ENCODE measurements at regions not wholly inside any gene's neighbourhood (a gene's known extent, or its start where the extent isn't known, plus 50 kb on each side); places are given as distances from the start of the nearest gene placed in this dataset.

DNA sequence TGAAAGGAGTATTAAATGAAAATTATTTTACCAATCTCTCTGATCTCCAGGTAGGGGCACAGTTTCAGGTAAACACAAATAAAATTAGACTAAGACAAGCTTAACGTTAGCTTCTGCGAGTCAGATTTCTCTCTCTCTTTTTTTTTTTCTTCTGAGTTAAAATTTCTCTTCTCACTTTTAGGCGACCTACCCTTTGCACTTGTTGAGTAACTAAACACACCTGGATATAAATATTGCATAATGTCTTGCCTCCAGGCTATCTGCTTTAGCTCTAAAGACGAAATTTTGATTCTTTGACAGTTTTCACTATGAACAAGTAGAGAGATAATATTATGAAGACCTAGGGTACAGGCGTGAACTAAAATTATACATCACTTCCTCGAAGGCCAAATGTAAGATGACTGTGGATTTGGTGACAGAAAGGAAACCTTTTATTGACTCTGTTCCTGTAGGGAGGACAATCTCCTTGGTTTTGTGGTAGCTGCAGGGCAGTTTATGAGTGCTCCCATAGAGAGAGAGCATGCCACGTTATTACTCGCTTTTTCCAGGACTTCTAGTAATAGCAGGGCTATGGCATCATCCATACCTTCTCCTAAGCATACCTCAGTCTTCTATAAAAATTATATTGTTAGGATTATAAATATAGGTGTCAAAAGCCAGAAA lies 303.8 kb upstream of the NEGR1 start:
- TF ChIP-seq BHLHE40 (IDR thresholded peaks at IDR 0.05; ENCODE audit: borderline replicate concordance in 1 of 2, low read depth in 2 of 2, low read length in 1 of 2) (no peak), SUZ12 (IDR thresholded peaks at IDR 0.05; ENCODE audit: unreplicated experiment) (no peak), POLR2A (IDR thresholded peaks at IDR 0.05; ENCODE audit: low read depth, low read length) (no peak), RAD21 (IDR thresholded peaks at IDR 0.05; ENCODE audit: insufficient read depth, low read depth, low read length) (no peak), POLR2AphosphoS2 (IDR thresholded peaks at IDR 0.05; ENCODE audit: low read depth, low read length) (no peak), EP300 (IDR thresholded peaks at IDR 0.05; ENCODE audit: borderline replicate concordance in 1 of 2, control insufficient read depth in 1 of 2, low read depth in 2 of 2, low read length in 2 of 2) (no peak), MEF2A (IDR thresholded peaks at IDR 0.05; ENCODE audit: insufficient read depth, low read depth, low read length) (no peak), CEBPB (IDR thresholded peaks at IDR 0.05; ENCODE audit: borderline replicate concordance in 1 of 2, low read depth in 2 of 2, low read length in 2 of 2) (no peak)
- TF ChIP-seq, protein P1, sequence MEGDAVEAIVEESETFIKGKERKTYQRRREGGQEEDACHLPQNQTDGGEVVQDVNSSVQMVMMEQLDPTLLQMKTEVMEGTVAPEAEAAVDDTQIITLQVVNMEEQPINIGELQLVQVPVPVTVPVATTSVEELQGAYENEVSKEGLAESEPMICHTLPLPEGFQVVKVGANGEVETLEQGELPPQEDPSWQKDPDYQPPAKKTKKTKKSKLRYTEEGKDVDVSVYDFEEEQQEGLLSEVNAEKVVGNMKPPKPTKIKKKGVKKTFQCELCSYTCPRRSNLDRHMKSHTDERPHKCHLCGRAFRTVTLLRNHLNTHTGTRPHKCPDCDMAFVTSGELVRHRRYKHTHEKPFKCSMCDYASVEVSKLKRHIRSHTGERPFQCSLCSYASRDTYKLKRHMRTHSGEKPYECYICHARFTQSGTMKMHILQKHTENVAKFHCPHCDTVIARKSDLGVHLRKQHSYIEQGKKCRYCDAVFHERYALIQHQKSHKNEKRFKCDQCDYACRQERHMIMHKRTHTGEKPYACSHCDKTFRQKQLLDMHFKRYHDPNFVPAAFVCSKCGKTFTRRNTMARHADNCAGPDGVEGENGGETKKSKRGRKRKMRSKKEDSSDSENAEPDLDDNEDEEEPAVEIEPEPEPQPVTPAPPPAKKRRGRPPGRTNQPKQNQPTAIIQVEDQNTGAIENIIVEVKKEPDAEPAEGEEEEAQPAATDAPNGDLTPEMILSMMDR (IDR thresholded peaks at IDR 0.05 in 2 of 3, conservative IDR thresholded peaks at IDR 0.05 in 1 of 3; ENCODE audit: control insufficient read depth in 2 of 3, extremely low read depth in 1 of 3, insufficient read depth in 1 of 3, low read depth in 3 of 3, low read length in 3 of 3) = no peak
- TF ChIP-seq, protein P2, sequence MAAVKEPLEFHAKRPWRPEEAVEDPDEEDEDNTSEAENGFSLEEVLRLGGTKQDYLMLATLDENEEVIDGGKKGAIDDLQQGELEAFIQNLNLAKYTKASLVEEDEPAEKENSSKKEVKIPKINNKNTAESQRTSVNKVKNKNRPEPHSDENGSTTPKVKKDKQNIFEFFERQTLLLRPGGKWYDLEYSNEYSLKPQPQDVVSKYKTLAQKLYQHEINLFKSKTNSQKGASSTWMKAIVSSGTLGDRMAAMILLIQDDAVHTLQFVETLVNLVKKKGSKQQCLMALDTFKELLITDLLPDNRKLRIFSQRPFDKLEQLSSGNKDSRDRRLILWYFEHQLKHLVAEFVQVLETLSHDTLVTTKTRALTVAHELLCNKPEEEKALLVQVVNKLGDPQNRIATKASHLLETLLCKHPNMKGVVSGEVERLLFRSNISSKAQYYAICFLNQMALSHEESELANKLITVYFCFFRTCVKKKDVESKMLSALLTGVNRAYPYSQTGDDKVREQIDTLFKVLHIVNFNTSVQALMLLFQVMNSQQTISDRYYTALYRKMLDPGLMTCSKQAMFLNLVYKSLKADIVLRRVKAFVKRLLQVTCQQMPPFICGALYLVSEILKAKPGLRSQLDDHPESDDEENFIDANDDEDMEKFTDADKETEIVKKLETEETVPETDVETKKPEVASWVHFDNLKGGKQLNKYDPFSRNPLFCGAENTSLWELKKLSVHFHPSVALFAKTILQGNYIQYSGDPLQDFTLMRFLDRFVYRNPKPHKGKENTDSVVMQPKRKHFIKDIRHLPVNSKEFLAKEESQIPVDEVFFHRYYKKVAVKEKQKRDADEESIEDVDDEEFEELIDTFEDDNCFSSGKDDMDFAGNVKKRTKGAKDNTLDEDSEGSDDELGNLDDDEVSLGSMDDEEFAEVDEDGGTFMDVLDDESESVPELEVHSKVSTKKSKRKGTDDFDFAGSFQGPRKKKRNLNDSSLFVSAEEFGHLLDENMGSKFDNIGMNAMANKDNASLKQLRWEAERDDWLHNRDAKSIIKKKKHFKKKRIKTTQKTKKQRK (IDR thresholded peaks at IDR 0.05; ENCODE audit: low read depth, low read length) = no peak
